ENCODE measurements at regions not wholly inside any gene's neighbourhood (a gene's known extent, or its start where the extent isn't known, plus 50 kb on each side); places are given as distances from the start of the nearest gene placed in this dataset.

GRCh38 chr7:68006619-68007018 is 1010.0 kb downstream of the TYW1 start:
- no peak for TF ChIP-seq JUND (IDR thresholded peaks at IDR 0.05)
- TF ChIP-seq CTCF (IDR thresholded peaks at IDR 0.05; ENCODE audit: low read depth, low read length, missing input control), result no peak
- no peak for TF ChIP-seq HNF4G (IDR thresholded peaks at IDR 0.05)
